Colonic mucosa (tissue), 4 donors: ENCODE measurements at regions not wholly inside any gene's neighbourhood (a gene's known extent, or its start where the extent isn't known, plus 50 kb on each side); places are given as distances from the start of the nearest gene placed in this dataset.
"Not testable (repeated sequence)": the region's sequence is repeated elsewhere in the genome, so short reads cannot be mapped to it uniquely, and the experiment has no call there.

Experiments
- DNase-seq: peaks from one replicate; pipeline ENCODE4 v3.0.0-alpha.2; 2020
- H3K27ac ChIP-seq: fragments of 200-600 bp; one replicate; pipeline ENCODE4 v1.8.0; 2021
- H3K27me3 ChIP-seq: fragments of 200-600 bp; one replicate; pipeline ENCODE4 v1.8.0; 2021
- H3K36me3 ChIP-seq: fragments of 200-600 bp; one replicate; pipeline ENCODE4 v1.8.0; 2021
- H3K4me1 ChIP-seq: fragments of 200-600 bp; one replicate; pipeline ENCODE4 v1.8.0; 2021; ENCODE audit warnings: mild to moderate bottlenecking
- H3K4me3 ChIP-seq: fragments of 200-600 bp; one replicate; pipeline ENCODE4 v1.8.0; 2021
- H3K9ac ChIP-seq, 2 donors: one replicate each; pipeline ENCODE4 v1.7.0; 2013; ENCODE audit warnings: control low read depth in 2 of 2, low read depth in 2 of 2, low read length in 2 of 2
- H3K9me3 ChIP-seq: fragments of 200-600 bp; one replicate; pipeline ENCODE4 v1.8.0; 2021
- intact Hi-C: fragments of 100-400 bp; cut with DNase I; formaldehyde crosslinking; loops from one replicate; pipeline ENCODE4 v1.14.1; 2022
- TF ChIP-seq, protein P1 (sequence below): fragments of 200-600 bp; IDR thresholded peaks from one replicate; pipeline ENCODE4 v1.8.0; 2022; ENCODE audit warnings: antibody characterized with exemption, mild to moderate bottlenecking
- donor health status: healthy.
- donor health status: DM: no; HTN: no; CAD: no.
- donor health status: DM: no; HTN: no; CAD: no.

DNA sequence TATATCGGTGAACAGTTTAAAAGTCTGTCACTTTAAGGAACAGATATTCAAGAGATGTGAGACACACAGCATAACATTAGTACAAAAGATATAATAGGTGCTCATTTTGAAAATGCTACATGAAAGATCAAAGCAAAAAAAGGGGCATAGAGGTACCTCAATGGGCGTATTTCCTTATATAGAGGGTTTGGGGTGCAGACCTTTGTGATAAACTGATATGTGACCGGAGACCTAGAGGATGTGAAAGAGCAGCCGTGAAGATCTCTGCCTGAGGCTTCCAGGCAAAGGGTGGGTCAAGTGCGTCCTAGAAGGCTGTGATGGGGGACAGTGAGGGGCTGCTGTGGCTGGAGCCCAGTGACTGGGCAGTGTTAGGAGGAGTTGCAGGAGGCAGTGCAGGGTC, 551.4 kb downstream of the ETS1 start:
- Histone ChIP-seq H3K9ac (no peak overlapping the region), H3K9me3 (no peaks in the 10 kb centered on the region), H3K4me3 (no peak overlapping the region), H3K36me3 (no peaks in the 10 kb centered on the region), H3K27me3 (no peaks in the 10 kb centered on the region), H3K4me1 (no peaks in the 10 kb centered on the region), H3K27ac (no peak overlapping the region)
- TF ChIP-seq, protein P1, sequence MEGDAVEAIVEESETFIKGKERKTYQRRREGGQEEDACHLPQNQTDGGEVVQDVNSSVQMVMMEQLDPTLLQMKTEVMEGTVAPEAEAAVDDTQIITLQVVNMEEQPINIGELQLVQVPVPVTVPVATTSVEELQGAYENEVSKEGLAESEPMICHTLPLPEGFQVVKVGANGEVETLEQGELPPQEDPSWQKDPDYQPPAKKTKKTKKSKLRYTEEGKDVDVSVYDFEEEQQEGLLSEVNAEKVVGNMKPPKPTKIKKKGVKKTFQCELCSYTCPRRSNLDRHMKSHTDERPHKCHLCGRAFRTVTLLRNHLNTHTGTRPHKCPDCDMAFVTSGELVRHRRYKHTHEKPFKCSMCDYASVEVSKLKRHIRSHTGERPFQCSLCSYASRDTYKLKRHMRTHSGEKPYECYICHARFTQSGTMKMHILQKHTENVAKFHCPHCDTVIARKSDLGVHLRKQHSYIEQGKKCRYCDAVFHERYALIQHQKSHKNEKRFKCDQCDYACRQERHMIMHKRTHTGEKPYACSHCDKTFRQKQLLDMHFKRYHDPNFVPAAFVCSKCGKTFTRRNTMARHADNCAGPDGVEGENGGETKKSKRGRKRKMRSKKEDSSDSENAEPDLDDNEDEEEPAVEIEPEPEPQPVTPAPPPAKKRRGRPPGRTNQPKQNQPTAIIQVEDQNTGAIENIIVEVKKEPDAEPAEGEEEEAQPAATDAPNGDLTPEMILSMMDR, result no peak
- DNase-seq, result no peak
- intact Hi-C loops, result no loop called here

DNA sequence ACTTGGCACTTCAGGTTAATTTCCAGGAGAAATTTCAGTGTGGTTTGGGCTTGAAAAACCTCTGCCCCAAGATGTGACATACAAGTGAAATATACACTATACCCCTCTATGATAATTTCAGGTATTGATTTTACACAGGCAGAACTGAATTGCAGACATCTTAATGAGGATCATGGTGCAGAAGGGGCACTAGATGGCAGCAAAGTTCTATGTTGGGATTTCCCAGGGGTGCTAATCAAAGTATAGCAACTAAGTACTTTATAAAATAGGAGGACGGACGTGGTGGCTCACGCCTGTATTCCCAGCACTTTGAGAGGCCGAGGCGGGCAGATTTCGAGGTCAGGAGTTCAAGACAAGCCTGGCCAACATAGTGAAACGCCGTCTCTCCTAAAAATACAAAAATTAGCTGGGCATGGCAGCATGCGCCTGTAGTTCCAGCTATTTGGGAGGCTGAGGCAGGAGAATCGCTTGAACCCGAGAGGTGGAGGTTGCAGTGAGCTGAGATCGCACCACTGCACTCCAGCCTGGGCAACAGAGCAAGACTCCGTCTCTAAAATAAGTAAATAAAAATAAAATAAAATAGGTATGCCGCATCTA, 555.7 kb downstream of the ETS1 start:
- H3K27me3 ChIP-seq, H3K4me1 ChIP-seq, H3K27ac ChIP-seq, H3K4me3 ChIP-seq, H3K36me3 ChIP-seq, H3K9ac ChIP-seq, H3K9me3 ChIP-seq: not testable (repeated sequence)
- peak; percentile 33 for DNase-seq
- TF ChIP-seq, protein P1, result peak; percentile 58
- intact Hi-C loops, result loop anchor here (5.0 kb wide), 2 partner anchors 121 to 801 kb away; no protein-coding TSS in a partner anchor

DNA sequence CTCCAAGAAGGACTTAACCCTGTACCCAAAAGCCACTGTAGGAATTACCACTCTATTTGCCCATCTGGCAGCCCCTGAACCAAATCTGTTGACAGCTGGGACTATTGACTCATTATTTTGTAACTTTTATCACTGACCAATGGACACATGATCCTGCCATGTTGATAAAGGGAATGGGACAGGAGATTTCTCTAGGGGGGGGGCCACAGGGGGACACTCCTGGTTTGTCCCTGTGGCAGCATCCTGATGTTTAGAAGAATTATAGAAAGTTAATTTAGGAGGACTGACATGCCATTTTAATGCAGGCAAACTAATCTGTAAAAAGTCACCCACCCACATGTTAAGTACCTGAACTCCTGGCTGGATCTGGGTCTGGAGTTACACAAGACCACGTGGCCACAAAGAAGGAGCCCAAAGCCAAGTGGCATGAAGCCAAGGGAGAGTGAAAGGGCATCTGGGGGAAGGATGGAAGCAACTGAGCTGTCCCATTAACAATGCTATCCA, 558.1 kb downstream of the ETS1 start:
- no peaks in the 10 kb centered on the region for H3K27me3 ChIP-seq
- no peak overlapping the region for H3K27ac ChIP-seq
- no peak overlapping the region for H3K9ac ChIP-seq
- intact Hi-C loops, result no loop called here
- H3K9me3 ChIP-seq, result no peaks in the 10 kb centered on the region
- DNase-seq, result no peak
- H3K36me3 ChIP-seq, result no peaks in the 10 kb centered on the region
- H3K4me1 ChIP-seq, result no peaks in the 10 kb centered on the region
- TF ChIP-seq, protein P1, result no peak
- H3K4me3 ChIP-seq, result no peak overlapping the region

DNA sequence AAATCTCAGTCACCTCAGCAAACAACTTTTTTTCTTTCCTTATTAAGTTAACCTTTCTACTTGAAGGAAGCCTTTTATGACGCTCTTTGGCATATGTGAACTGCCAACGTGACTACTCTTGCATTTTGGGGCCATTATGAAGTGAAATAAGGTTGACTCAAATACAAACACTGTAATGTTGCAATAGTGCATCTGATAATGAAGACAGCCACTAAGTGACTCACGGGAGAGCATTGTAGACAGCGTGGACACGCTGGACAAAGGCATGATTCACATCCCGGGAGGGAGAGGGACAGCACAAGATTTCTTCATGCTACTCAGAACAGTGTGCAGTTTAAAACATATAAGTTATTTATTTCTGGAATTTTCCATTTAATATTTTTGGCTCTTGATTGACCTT, 560.8 kb downstream of the ETS1 start:
- no peak for DNase-seq
- intact Hi-C loops, result no loop called here
- H3K27ac ChIP-seq, result no peak overlapping the region
- H3K27me3 ChIP-seq, result no peaks in the 10 kb centered on the region
- H3K9ac ChIP-seq, result no peak overlapping the region
- no peaks in the 10 kb centered on the region for H3K36me3 ChIP-seq
- H3K9me3 ChIP-seq, result no peaks in the 10 kb centered on the region
- no peak overlapping the region for H3K4me3 ChIP-seq
- TF ChIP-seq, protein P1, result no peak
- H3K4me1 ChIP-seq, result no peaks in the 10 kb centered on the region

DNA sequence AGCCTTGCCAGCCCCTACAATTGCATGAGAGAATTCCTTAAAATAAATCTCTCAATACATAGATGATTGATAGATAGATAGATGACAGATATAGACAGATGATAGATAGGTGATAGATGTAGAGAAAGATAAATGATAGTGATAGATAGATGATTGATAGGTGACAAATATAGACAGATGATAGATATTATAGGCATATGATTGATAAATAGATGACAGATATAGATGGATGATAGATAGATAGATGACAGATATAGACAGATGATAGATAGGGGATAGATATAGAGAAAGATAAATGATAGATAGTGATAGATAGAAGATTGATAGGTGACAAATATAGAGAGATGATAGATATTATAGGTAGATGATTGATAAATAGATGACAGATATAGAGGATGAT, 564.6 kb downstream of the ETS1 start:
- no peaks in the 10 kb centered on the region for H3K36me3 ChIP-seq
- H3K4me1 ChIP-seq, result no peaks in the 10 kb centered on the region
- intact Hi-C loops, result no loop called here
- no peaks in the 10 kb centered on the region for H3K9me3 ChIP-seq
- H3K4me3 ChIP-seq, result no peak overlapping the region
- TF ChIP-seq, protein P1, result no peak
- H3K27ac ChIP-seq, result no peak overlapping the region
- no peak for DNase-seq
- no peak overlapping the region for H3K9ac ChIP-seq
- H3K27me3 ChIP-seq, result no peaks in the 10 kb centered on the region
